ENCODE measurements at regions not wholly inside any gene's neighbourhood (a gene's known extent, or its start where the extent isn't known, plus 50 kb on each side); places are given as distances from the start of the nearest gene placed in this dataset.
A peak's percentile ranks its signal among the peaks of the same experiment; 100 is the strongest.
"Not testable (repeated sequence)": the region's sequence is repeated elsewhere in the genome, so short reads cannot be mapped to it uniquely, and the experiment has no call there.

DNA sequence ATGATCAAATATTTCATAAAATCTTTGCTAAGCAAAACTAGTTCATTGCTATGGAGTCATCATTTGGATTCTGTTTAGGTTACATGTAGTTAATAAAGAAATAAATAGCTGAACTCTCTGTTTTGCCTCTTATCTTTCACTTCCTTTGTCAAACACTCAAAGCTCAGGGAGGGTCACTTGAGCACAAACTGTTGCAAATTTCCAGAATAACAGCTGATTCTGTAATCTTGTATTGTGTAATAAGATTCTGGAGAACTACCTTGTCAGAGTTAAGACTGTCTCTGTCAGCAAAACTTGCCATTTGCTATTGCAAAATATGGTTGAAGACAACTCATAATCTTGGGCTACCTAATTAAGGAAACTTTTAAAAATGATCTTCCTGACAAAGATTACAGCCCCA, 182.0 kb upstream of the MOCS2 start:
- Histone ChIP-seq H3K4me1 (peaks cover 9% of the 10 kb centered on the region), H3K27ac (peak overlapping the region; percentile 71), H3K4me3 (no peak overlapping the region), H3K36me3 (no peaks in the 10 kb centered on the region), H3K9me3 (no peaks in the 10 kb centered on the region), H3K27me3 (no peaks in the 10 kb centered on the region)
- no peak for DNase-seq
- intact Hi-C loops (cut with DNase I) = no loop called here
- ATAC-seq = peak; percentile 82
- TF ChIP-seq, protein P1, sequence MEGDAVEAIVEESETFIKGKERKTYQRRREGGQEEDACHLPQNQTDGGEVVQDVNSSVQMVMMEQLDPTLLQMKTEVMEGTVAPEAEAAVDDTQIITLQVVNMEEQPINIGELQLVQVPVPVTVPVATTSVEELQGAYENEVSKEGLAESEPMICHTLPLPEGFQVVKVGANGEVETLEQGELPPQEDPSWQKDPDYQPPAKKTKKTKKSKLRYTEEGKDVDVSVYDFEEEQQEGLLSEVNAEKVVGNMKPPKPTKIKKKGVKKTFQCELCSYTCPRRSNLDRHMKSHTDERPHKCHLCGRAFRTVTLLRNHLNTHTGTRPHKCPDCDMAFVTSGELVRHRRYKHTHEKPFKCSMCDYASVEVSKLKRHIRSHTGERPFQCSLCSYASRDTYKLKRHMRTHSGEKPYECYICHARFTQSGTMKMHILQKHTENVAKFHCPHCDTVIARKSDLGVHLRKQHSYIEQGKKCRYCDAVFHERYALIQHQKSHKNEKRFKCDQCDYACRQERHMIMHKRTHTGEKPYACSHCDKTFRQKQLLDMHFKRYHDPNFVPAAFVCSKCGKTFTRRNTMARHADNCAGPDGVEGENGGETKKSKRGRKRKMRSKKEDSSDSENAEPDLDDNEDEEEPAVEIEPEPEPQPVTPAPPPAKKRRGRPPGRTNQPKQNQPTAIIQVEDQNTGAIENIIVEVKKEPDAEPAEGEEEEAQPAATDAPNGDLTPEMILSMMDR (IDR thresholded peaks at IDR 0.05) = no peak

DNA sequence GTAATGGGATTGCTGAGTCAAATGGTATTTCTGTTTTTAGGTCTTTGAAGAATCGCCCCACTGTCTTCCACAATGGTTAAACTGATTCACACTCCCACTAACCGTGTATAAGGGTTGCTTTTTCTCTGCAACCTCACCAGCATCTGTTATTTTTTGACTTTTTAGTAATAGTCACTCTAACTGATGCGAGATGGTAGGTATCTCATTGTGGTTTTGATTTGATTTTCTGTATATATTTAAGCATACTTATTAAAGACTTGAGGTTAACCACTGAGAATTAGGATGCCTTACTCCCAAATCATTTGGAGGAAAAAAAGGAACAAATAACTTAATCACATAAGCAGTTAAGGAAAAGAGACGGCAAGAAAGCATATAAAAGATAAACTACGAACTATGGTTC, 181.6 kb upstream of the FST start:
- Histone ChIP-seq H3K4me1 (no peaks in the 10 kb centered on the region), H3K27me3 (no peaks in the 10 kb centered on the region), H3K4me3 (no peak overlapping the region), H3K9me3 (no peaks in the 10 kb centered on the region), H3K27ac (no peak overlapping the region), H3K36me3 (no peaks in the 10 kb centered on the region)
- ATAC-seq = no peak
- DNase-seq = no peak
- TF ChIP-seq, protein P1 (IDR thresholded peaks at IDR 0.05) = no peak
- intact Hi-C loops (cut with DNase I) = no loop called here

DNA sequence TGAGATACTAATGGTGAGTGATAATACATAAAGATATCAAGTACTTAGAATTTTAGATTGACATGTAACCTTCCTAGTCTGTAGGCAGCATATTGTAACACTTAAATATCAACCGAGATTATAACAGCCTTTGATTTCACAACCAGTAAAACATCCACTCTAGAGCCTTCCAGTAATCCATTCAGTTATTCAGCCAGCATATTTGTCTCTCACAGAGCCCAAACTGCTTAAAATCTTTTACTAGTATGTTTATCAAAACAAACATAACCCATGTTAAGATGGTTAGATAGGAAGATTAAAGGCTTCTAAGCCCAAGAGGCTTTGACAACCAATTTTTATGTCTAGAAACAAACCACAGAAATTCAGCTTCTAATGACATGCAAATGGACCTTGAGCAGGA, 177.9 kb upstream of the FST start:
- H3K36me3 ChIP-seq = no peaks in the 10 kb centered on the region
- no peak overlapping the region for H3K4me3 ChIP-seq
- no peaks in the 10 kb centered on the region for H3K27me3 ChIP-seq
- ATAC-seq (no peak), DNase-seq (no peak)
- no peak overlapping the region for H3K27ac ChIP-seq
- H3K9me3 ChIP-seq = no peaks in the 10 kb centered on the region
- TF ChIP-seq, protein P1 (IDR thresholded peaks at IDR 0.05) = no peak
- intact Hi-C loops (cut with DNase I) = no loop called here
- no peaks in the 10 kb centered on the region for H3K4me1 ChIP-seq

DNA sequence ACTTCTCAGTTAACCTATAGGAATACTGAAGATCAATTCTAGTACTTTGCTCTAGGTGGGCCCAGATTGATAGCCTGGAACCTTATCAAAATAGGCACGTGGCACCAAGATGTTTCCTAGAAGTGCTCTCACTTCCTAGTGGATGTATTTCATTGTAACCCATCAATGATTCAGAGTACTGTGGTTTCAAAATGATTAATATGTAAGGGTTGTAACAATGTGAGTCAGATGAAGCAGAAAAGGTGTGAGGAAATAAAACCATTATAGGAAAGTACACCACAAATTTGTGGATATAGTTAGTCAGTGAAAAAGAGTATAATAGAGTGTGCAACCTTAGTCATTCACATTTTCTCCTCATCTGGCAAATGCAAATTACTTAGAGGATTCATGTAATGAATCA, 177.3 kb upstream of the FST start:
- H3K27ac ChIP-seq = no peak overlapping the region

DNA sequence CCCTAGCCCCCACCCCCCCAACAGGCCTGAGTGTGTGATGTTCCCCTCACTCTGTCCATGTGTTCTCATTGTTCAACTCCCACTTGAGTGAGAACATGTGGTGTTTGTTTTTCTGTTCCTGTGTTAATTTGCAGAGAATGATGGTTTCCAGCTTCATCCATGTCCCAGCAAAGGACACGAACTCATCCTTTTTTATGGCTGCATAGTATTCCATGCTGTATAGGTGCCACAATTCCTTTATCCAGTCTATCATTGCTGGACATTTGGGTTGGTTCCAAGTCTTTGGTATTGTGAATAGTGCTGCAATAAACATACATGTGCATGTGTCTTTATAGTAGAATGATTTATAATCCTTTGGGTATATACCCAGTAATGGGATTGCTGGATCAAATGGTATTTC, 175.1 kb upstream of the FST start:
- H3K4me3 ChIP-seq; H3K4me1 ChIP-seq; H3K9me3 ChIP-seq; DNase-seq; intact Hi-C loops (cut with DNase I); H3K27me3 ChIP-seq; H3K27ac ChIP-seq; ATAC-seq; H3K36me3 ChIP-seq: not testable (repeated sequence)

More for the DNA sequence above, 177.3 kb upstream of the FST start:
- H3K9me3 ChIP-seq = no peaks in the 10 kb centered on the region
- ATAC-seq (no peak), DNase-seq (no peak)
- H3K36me3 ChIP-seq = no peaks in the 10 kb centered on the region
- intact Hi-C loops (cut with DNase I) = no loop called here
- H3K27me3 ChIP-seq = no peaks in the 10 kb centered on the region
- no peaks in the 10 kb centered on the region for H3K4me1 ChIP-seq
- TF ChIP-seq, protein P1 (IDR thresholded peaks at IDR 0.05) = no peak
- H3K4me3 ChIP-seq = no peak overlapping the region

DNA sequence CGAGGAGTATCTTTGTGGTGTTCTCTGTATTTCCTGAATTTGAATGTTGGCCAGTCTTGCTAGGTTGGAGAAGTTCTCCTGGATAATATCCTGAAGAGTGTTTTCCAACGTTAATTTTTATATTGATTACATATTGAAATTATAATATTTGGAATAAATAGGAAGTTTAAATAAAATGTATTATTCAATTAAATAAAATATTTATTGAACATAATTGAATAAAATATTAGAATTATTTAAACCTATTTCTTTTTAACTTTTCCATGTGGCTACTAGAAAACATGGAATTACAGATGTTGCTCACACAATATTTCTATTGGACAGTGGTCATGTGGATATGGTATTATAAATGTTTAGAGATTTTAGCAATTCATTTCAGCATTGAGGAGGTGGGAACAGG, 170.8 kb upstream of the FST start:
- no peak for DNase-seq
- ATAC-seq = no peak
- TF ChIP-seq, protein P1 (IDR thresholded peaks at IDR 0.05) = no peak

More for the DNA sequence above, 170.8 kb upstream of the FST start:
- H3K27ac ChIP-seq = no peak overlapping the region
- no peaks in the 10 kb centered on the region for H3K4me1 ChIP-seq
- no peaks in the 10 kb centered on the region for H3K27me3 ChIP-seq
- no peaks in the 10 kb centered on the region for H3K9me3 ChIP-seq
- H3K4me3 ChIP-seq = no peak overlapping the region
- intact Hi-C loops (cut with DNase I) = no loop called here
- no peaks in the 10 kb centered on the region for H3K36me3 ChIP-seq
